ENCODE measurements at regions not wholly inside any gene's neighbourhood (a gene's known extent, or its start where the extent isn't known, plus 50 kb on each side); places are given as distances from the start of the nearest gene placed in this dataset.

DNA sequence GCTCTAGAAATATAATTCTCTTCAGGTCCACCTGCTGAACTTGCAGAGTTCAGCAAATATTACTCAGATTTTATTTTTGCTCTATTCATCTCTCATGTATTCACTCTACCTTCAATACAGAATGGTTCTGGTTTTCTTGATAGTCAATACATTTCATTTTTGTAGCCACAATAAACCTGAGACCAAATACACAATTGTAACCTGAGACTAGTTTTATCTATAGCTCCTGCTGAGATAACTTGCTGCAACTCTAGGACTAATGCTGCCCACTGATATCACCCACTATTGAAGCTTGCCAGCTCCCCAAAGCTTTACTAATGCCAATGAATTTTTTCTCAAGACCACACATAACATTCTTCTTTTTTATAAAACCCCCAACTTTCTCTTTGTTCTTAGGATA, 229.3 kb downstream of the NSUN3 start:
- Histone ChIP-seq H3K4me1 (peaks cover 0 to 25% (median 7%) of the 10 kb centered on the region in 4 donors), H3K9me3 (no peaks in the 10 kb centered on the region), H3K27me3 (no peaks in the 10 kb centered on the region), H3K36me3 (no peaks in the 10 kb centered on the region), H3K4me3 (no peak overlapping the region), H3K27ac (no peak overlapping the region)
- TF ChIP-seq, protein P1, sequence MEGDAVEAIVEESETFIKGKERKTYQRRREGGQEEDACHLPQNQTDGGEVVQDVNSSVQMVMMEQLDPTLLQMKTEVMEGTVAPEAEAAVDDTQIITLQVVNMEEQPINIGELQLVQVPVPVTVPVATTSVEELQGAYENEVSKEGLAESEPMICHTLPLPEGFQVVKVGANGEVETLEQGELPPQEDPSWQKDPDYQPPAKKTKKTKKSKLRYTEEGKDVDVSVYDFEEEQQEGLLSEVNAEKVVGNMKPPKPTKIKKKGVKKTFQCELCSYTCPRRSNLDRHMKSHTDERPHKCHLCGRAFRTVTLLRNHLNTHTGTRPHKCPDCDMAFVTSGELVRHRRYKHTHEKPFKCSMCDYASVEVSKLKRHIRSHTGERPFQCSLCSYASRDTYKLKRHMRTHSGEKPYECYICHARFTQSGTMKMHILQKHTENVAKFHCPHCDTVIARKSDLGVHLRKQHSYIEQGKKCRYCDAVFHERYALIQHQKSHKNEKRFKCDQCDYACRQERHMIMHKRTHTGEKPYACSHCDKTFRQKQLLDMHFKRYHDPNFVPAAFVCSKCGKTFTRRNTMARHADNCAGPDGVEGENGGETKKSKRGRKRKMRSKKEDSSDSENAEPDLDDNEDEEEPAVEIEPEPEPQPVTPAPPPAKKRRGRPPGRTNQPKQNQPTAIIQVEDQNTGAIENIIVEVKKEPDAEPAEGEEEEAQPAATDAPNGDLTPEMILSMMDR (IDR thresholded peaks at IDR 0.05): no peak
- TF ChIP-seq POLR2AphosphoS5 (IDR thresholded peaks at IDR 0.05) (no peak), POLR2A (IDR thresholded peaks at IDR 0.05) (no peak), EP300 (IDR thresholded peaks at IDR 0.05; ENCODE audit: low read depth) (no peak)
- in situ Hi-C loops (cut with MboI; ENCODE audit: low pct_ligation_motif_present in 1 of 4, low pct_unique_long_range_greater_than_20kb in 1 of 4, low sequenced_read_pairs in 3 of 4): no loop called here
- intact Hi-C loops (cut with DNase I; ENCODE audit: low total_unique reads): no loop called here
- no peak for DNase-seq

DNA sequence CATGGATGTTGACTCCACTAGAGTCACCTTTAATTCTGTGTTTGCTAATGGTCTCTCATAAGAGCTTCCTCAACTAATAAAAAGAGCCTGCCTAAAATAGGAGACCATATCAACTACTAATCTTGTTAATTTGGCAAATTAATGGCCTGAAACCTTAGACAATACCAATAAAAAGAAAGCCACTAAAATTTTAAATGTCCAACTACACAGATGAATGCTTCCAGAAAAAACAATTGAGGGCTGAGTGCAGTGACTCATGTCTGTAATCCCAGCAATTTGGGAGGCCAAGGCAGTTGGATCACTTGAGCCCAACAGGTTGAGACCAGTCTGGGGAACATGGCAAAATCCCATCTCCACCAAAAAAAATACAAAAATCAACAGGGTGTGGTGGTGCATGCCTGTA, 230.9 kb downstream of the NSUN3 start:
- in situ Hi-C loops (cut with MboI; ENCODE audit: low pct_ligation_motif_present in 1 of 4, low pct_unique_long_range_greater_than_20kb in 1 of 4, low sequenced_read_pairs in 3 of 4) (no loop called here), intact Hi-C loops (cut with DNase I; ENCODE audit: low total_unique reads) (no loop called here)

GRCh38 chr3:94294806-94295205, 231.9 kb downstream of the NSUN3 start:
- DNase-seq: no peak
- in situ Hi-C loops (cut with MboI; ENCODE audit: low pct_ligation_motif_present in 1 of 4, low pct_unique_long_range_greater_than_20kb in 1 of 4, low sequenced_read_pairs in 3 of 4): no loop called here
- intact Hi-C loops (cut with DNase I; ENCODE audit: low total_unique reads): no loop called here
- H3K4me3 ChIP-seq: no peak overlapping the region
- TF ChIP-seq, protein P1 (IDR thresholded peaks at IDR 0.05): no peak
- no peak for TF ChIP-seq POLR2AphosphoS5 (IDR thresholded peaks at IDR 0.05)
- no peak for TF ChIP-seq EP300 (IDR thresholded peaks at IDR 0.05; ENCODE audit: low read depth)
- TF ChIP-seq POLR2A (IDR thresholded peaks at IDR 0.05): no peak
- H3K4me1 ChIP-seq: peaks cover 0 to 25% (median 7%) of the 10 kb centered on the region in 4 donors
- H3K27me3 ChIP-seq: no peaks in the 10 kb centered on the region
- WGBS, 2 donors (ENCODE audit: low coverage in 1 of 2): 55 to 78% methylated on average over 1 of the region's 1 CpG
- H3K9me3 ChIP-seq: no peaks in the 10 kb centered on the region
- no peaks in the 10 kb centered on the region for H3K36me3 ChIP-seq
- H3K27ac ChIP-seq: no peak overlapping the region

More for the DNA sequence above, 230.9 kb downstream of the NSUN3 start:
- Histone ChIP-seq H3K27me3 (no peaks in the 10 kb centered on the region), H3K4me3 (no peak overlapping the region), H3K36me3 (no peaks in the 10 kb centered on the region), H3K9me3 (no peaks in the 10 kb centered on the region), H3K27ac (no peak overlapping the region), H3K4me1 (peaks cover 0 to 25% (median 7%) of the 10 kb centered on the region in 4 donors)
- no peak for DNase-seq
- TF ChIP-seq, protein P1 (IDR thresholded peaks at IDR 0.05): no peak
- TF ChIP-seq EP300 (IDR thresholded peaks at IDR 0.05; ENCODE audit: low read depth): no peak
- no peak for TF ChIP-seq POLR2A (IDR thresholded peaks at IDR 0.05)
- TF ChIP-seq POLR2AphosphoS5 (IDR thresholded peaks at IDR 0.05): no peak

DNA sequence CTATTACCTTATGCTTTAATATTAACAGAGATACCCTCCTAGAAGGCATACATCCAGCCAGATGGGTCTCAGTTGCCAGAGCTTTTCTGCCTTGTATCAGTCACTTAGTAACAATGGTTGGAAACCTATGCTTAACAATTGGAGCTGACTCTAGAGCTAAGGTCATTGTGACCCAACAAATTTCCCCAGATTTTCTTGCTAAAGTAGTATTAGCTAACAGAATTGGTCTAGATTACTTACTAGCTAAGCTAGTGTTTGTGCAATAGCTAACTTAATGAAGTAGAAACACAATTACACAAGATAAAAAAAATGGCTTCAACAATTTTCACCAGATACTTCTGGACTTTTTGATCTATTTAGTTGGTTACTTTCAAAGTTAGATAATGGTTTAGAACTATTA, 236.9 kb downstream of the NSUN3 start:
- Histone ChIP-seq H3K4me3 (no peak overlapping the region), H3K4me1 (peaks cover 0 to 16% (median 3%) of the 10 kb centered on the region in 4 donors), H3K9me3 (no peaks in the 10 kb centered on the region), H3K27ac (no peak overlapping the region), H3K27me3 (no peaks in the 10 kb centered on the region), H3K36me3 (no peaks in the 10 kb centered on the region)
- TF ChIP-seq POLR2AphosphoS5 (IDR thresholded peaks at IDR 0.05): no peak
- TF ChIP-seq POLR2A (IDR thresholded peaks at IDR 0.05): no peak
- TF ChIP-seq EP300 (IDR thresholded peaks at IDR 0.05; ENCODE audit: low read depth): no peak
- TF ChIP-seq, protein P1 (IDR thresholded peaks at IDR 0.05): no peak
- intact Hi-C loops (cut with DNase I; ENCODE audit: low total_unique reads) (no loop called here), in situ Hi-C loops (cut with MboI; ENCODE audit: low pct_ligation_motif_present in 1 of 4, low pct_unique_long_range_greater_than_20kb in 1 of 4, low sequenced_read_pairs in 3 of 4) (no loop called here)
- DNase-seq: no peak

Data from transverse colon (tissue), 4 donors.